ENCODE measurements at regions not wholly inside any gene's neighbourhood (a gene's known extent, or its start where the extent isn't known, plus 50 kb on each side); places are given as distances from the start of the nearest gene placed in this dataset.

GRCh38 chr4:4694296-4694772 is 152.5 kb upstream of the STX18 start:
- TF ChIP-seq RFX5 (IDR thresholded peaks at IDR 0.05; ENCODE audit: low read length), result no peak
- no peak for TF ChIP-seq RCOR1 (IDR thresholded peaks at IDR 0.05; ENCODE audit: low read length)

Data from SK-N-SH (cell line).